ENCODE measurements at regions not wholly inside any gene's neighbourhood (a gene's known extent, or its start where the extent isn't known, plus 50 kb on each side); places are given as distances from the start of the nearest gene placed in this dataset.

GRCh38 chr15:59953392-59953883 lies 50.7 kb upstream of the FOXB1 start:
- DNase-seq: no peak
- TF ChIP-seq POLR2A (IDR thresholded peaks at IDR 0.05; ENCODE audit: low read length) (no peak), GATA1 (IDR thresholded peaks at IDR 0.05; ENCODE audit: low read depth, low read length) (no peak)

GRCh38 chr15:59952960-59953359 lies 51.2 kb upstream of the FOXB1 start:
- DNase-seq: no peak
- no peak for TF ChIP-seq POLR2A (IDR thresholded peaks at IDR 0.05; ENCODE audit: low read length)
- TF ChIP-seq GATA1 (IDR thresholded peaks at IDR 0.05; ENCODE audit: low read depth, low read length): no peak

- no peak for DNase-seq
- TF ChIP-seq POLR2A (IDR thresholded peaks at IDR 0.05; ENCODE audit: low read length): no peak
- no peak for TF ChIP-seq GATA1 (IDR thresholded peaks at IDR 0.05; ENCODE audit: low read depth, low read length)
These were observed 53.3 kb upstream of the FOXB1 start for GRCh38 chr15:59950603-59951388.

GRCh38 chr15:59948924-59949613 lies 55.0 kb upstream of the FOXB1 start:
- TF ChIP-seq POLR2A (IDR thresholded peaks at IDR 0.05; ENCODE audit: low read length) (no peak), GATA1 (IDR thresholded peaks at IDR 0.05; ENCODE audit: low read depth, low read length) (no peak)
- DNase-seq: no peak

- no peak for DNase-seq
- TF ChIP-seq GATA1 (IDR thresholded peaks at IDR 0.05; ENCODE audit: low read depth, low read length) (no peak), POLR2A (IDR thresholded peaks at IDR 0.05; ENCODE audit: low read length) (no peak)
These were observed 58.0 kb upstream of the FOXB1 start for GRCh38 chr15:59946084-59946483.

GRCh38 chr15:59945036-59945435 lies 59.1 kb upstream of the FOXB1 start:
- TF ChIP-seq GATA1 (IDR thresholded peaks at IDR 0.05; ENCODE audit: low read depth, low read length): no peak
- TF ChIP-seq POLR2A (IDR thresholded peaks at IDR 0.05; ENCODE audit: low read length): no peak
- DNase-seq: no peak

GRCh38 chr15:59941612-59942011 lies 62.5 kb upstream of the FOXB1 start:
- DNase-seq: no peak

GRCh38 chr15:59940928-59941327 lies 63.2 kb upstream of the FOXB1 start:
- no peak for DNase-seq
- TF ChIP-seq GATA1 (IDR thresholded peaks at IDR 0.05; ENCODE audit: low read depth, low read length): no peak
- TF ChIP-seq POLR2A (IDR thresholded peaks at IDR 0.05; ENCODE audit: low read length): no peak

More at GRCh38 chr15:59941612-59942011, 62.5 kb upstream of the FOXB1 start:
- no peak for TF ChIP-seq GATA1 (IDR thresholded peaks at IDR 0.05; ENCODE audit: low read depth, low read length)
- TF ChIP-seq POLR2A (IDR thresholded peaks at IDR 0.05; ENCODE audit: low read length): no peak

GRCh38 chr15:59940456-59940855 lies 63.7 kb upstream of the FOXB1 start:
- TF ChIP-seq GATA1 (IDR thresholded peaks at IDR 0.05; ENCODE audit: low read depth, low read length) (no peak), POLR2A (IDR thresholded peaks at IDR 0.05; ENCODE audit: low read length) (no peak)
- no peak for DNase-seq

GRCh38 chr15:59936741-59937140 lies 67.4 kb upstream of the FOXB1 start:
- no peak for DNase-seq
- TF ChIP-seq GATA1 (IDR thresholded peaks at IDR 0.05; ENCODE audit: low read depth, low read length) (no peak), POLR2A (IDR thresholded peaks at IDR 0.05; ENCODE audit: low read length) (no peak)

GRCh38 chr15:59933607-59934006 lies 70.5 kb upstream of the FOXB1 start:
- DNase-seq: no peak
- TF ChIP-seq GATA1 (IDR thresholded peaks at IDR 0.05; ENCODE audit: low read depth, low read length) (no peak), POLR2A (IDR thresholded peaks at IDR 0.05; ENCODE audit: low read length) (no peak)

GRCh38 chr15:59931646-59932261 lies 72.4 kb upstream of the FOXB1 start:
- DNase-seq: no peak
- TF ChIP-seq POLR2A (IDR thresholded peaks at IDR 0.05; ENCODE audit: low read length) (no peak), GATA1 (IDR thresholded peaks at IDR 0.05; ENCODE audit: low read depth, low read length) (no peak)

GRCh38 chr15:59924812-59925522 lies 79.1 kb upstream of the FOXB1 start:
- TF ChIP-seq GATA1 (IDR thresholded peaks at IDR 0.05; ENCODE audit: low read depth, low read length) (no peak), POLR2A (IDR thresholded peaks at IDR 0.05; ENCODE audit: low read length) (no peak)

GRCh38 chr15:59924096-59924495 lies 80.0 kb upstream of the FOXB1 start:
- no peak for TF ChIP-seq GATA1 (IDR thresholded peaks at IDR 0.05; ENCODE audit: low read depth, low read length)
- no peak for TF ChIP-seq POLR2A (IDR thresholded peaks at IDR 0.05; ENCODE audit: low read length)
- DNase-seq: no peak

More at GRCh38 chr15:59924812-59925522, 79.1 kb upstream of the FOXB1 start:
- no peak for DNase-seq
